B cell (primary cell): ENCODE measurements at regions not wholly inside any gene's neighbourhood (a gene's known extent, or its start where the extent isn't known, plus 50 kb on each side); places are given as distances from the start of the nearest gene placed in this dataset.

Source experiments
- ATAC-seq: fragments of 200-7000 bp; cut with Tn5 transposase; one replicate; pipeline ENCODE4 v1.10.0; 2021; ENCODE audit warnings: low read depth, mild to moderate bottlenecking, moderate number of reproducible peaks, moderate library complexity
- CTCF ChIA-PET: fragments of 350-600 bp; sonication (Branson Sonifier 250); formaldehyde crosslinking; loops from one replicate; lab custom pipeline; 2021; ENCODE audit warnings: antibody characterized with exemption, inconsistent platforms; lab: Charles Lee
- POLR2A ChIA-PET: fragments of 350-600 bp; sonication (Branson Sonifier 250); formaldehyde crosslinking; loops from one replicate; lab custom pipeline; 2021; ENCODE audit warnings: antibody characterized with exemption; lab: Charles Lee
- DNase-seq: peaks from one replicate; pipeline ENCODE4 v3.0.0; 2013
- H2AFZ ChIP-seq: 2 replicates; pipeline ENCODE4 v1.6.1; 2012; ENCODE audit warnings: mild to moderate bottlenecking, low read depth, low read length; ENCODE audit not compliant: insufficient read depth, poor library complexity, severe bottlenecking
- H3K27ac ChIP-seq, 2 donors: 1 replicate in 1 of 2; 2 replicates in 1 of 2; pipeline ENCODE4 v1.5.1; 2012 to 2013; ENCODE audit warnings: low read length in 2 of 2, mild to moderate bottlenecking in 2 of 2, moderate library complexity in 1 of 2
- H3K27me3 ChIP-seq, 4 experiments: fragments of 200-600 bp in 1 of 4; sonication (generic) in 1 of 4; replicated peaks in 1 of 4; 1 replicate in 2 of 4; 2 replicates in 2 of 4; pipeline versions ENCODE4 v1.6.1 to v1.7.0; 2013 to 2016; ENCODE audit warnings: low read length in 3 of 4, mild to moderate bottlenecking in 2 of 4, mixed read lengths in 1 of 4, moderate library complexity in 1 of 4; ENCODE audit not compliant: insufficient read depth in 4 of 4, control insufficient read depth in 3 of 4; ENCODE audit errors: control extremely low read depth in 1 of 4
- H3K36me3 ChIP-seq, 2 experiments: replicated peaks in 1 of 2; 1 replicate in 1 of 2; 2 replicates in 1 of 2; pipeline versions ENCODE4 v1.6.1 to v1.7.1; 2013; ENCODE audit warnings: low read length in 1 of 2; ENCODE audit not compliant: insufficient read depth in 2 of 2, control insufficient read depth in 1 of 2; ENCODE audit errors: control extremely low read depth in 1 of 2, extremely low read depth in 1 of 2
- H3K4me1 ChIP-seq, 2 donors: fragments of 200-600 bp in 1 of 2; sonication (generic) in 1 of 2; 1 replicate in 1 of 2; 2 replicates in 1 of 2; pipeline versions ENCODE4 v1.5.1 to v1.6.1; 2013 to 2017; ENCODE audit warnings: low read length in 2 of 2; ENCODE audit not compliant: control insufficient read depth in 2 of 2, insufficient read depth in 2 of 2
- H3K4me2 ChIP-seq: replicated peaks from 2 replicates; pipeline ENCODE3; 2012; ENCODE audit warnings: mild to moderate bottlenecking, low read depth, low read length; ENCODE audit not compliant: poor library complexity, severe bottlenecking
- H3K4me3 ChIP-seq, 5 experiments: fragments of 200-600 bp in 1 of 5; sonication (generic) in 1 of 5; 1 replicate in 3 of 5; 2 replicates in 2 of 5; pipeline versions ENCODE4 v1.5.1 to v1.7.0; 2011 to 2016; ENCODE audit warnings: low read length in 4 of 5, mild to moderate bottlenecking in 4 of 5, low read depth in 2 of 5, control low read depth in 1 of 5, moderate library complexity in 1 of 5; ENCODE audit not compliant: insufficient read depth in 1 of 5; ENCODE audit errors: control extremely low read depth in 1 of 5, extremely low read depth in 1 of 5
- H3K79me2 ChIP-seq: fragments of 200-600 bp; sonication (generic); one replicate; pipeline ENCODE4 v1.6.0; 2016; ENCODE audit warnings: low read length; ENCODE audit not compliant: control insufficient read depth, insufficient read depth
- H3K9ac ChIP-seq: fragments of 200-600 bp; sonication (generic); 2 replicates; pipeline ENCODE4 v1.6.1; 2017; ENCODE audit warnings: mild to moderate bottlenecking, low read length, moderate library complexity
- H3K9me3 ChIP-seq, 3 donors: one replicate each; pipeline versions ENCODE4 v1.6.1 to v1.7.1; 2013; ENCODE audit warnings: low read length in 2 of 3; ENCODE audit not compliant: control insufficient read depth in 2 of 3, insufficient read depth in 1 of 3; ENCODE audit errors: control extremely low read depth in 1 of 3
- H4K20me1 ChIP-seq: 2 replicates; pipeline ENCODE4 v1.6.0; 2012; ENCODE audit warnings: mild to moderate bottlenecking, low read length; ENCODE audit not compliant: insufficient read depth, control insufficient read depth, poor library complexity, severe bottlenecking
- H3K27ac Mint-ChIP-seq: one replicate; pipeline ENCODE4 v1.8.0; 2021; ENCODE audit warnings: mixed read lengths
- H3K27me3 Mint-ChIP-seq: one replicate; pipeline ENCODE4 v1.8.0; 2021; ENCODE audit warnings: mixed read lengths
- H3K4me1 Mint-ChIP-seq: one replicate; pipeline ENCODE4 v1.8.0; 2021; ENCODE audit warnings: mixed read lengths
- H3K4me3 Mint-ChIP-seq: one replicate; pipeline ENCODE4 v1.8.0; 2021; ENCODE audit warnings: mixed read lengths
- H3K9me3 Mint-ChIP-seq: one replicate; pipeline ENCODE4 v1.8.0; 2022; ENCODE audit warnings: mixed read lengths; ENCODE audit not compliant: insufficient read depth
- EZH2 ChIP-seq: IDR thresholded peaks from 2 replicates; pipeline ENCODE4 v1.6.1; 2012; ENCODE audit warnings: borderline replicate concordance, low read depth, mild to moderate bottlenecking, moderate library complexity, low read length; ENCODE audit not compliant: insufficient read depth, poor library complexity, severe bottlenecking
- WGBS: methylation state at CpG from one replicate; pipeline ENCODE4 v1.1.5; 2013; ENCODE audit warnings: missing lambda C conversion rate; ENCODE audit not compliant: insufficient coverage; 5-methylcytosine and 5-hydroxymethylcytosine counted together
- intact Hi-C: fragments of 100-400 bp; cut with micrococcal nuclease; formaldehyde crosslinking; loops from one replicate; pipeline ENCODE4 v1.10.0; 2022
- TF ChIP-seq, protein P1 (sequence below): fragments of 200-600 bp; IDR thresholded peaks from one replicate; pipeline ENCODE4 v1.8.0; 2022; ENCODE audit warnings: antibody characterized with exemption, mild to moderate bottlenecking

DNA sequence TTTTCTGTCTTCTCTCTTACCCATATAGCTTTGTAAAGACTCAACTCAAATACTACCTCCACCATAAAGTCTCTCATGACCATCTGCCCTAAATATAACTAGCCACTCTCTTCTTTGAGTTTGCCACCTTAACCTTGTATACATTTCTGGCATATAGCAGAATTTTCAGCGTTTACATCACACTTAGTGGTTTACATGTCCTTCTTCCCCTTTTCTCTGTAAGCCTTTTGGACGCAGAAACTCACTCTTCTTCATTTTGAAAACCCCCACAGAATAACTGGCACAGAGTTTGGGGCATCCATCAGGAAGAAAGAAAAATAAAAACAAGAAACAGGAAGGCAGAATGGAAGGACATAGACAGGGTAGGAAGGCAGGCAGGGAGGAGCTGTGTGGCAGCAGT is 131.8 kb upstream of the DUSP10 start:
- ChIA-PET CTCF (interaction anchor here (1.2 kb wide), 1 partner anchor 132 kb away, joined by 3 read pairs; the partner anchor contains the start of gene DUSP10), POLR2A (interaction anchor here (0.7 kb wide), 1 partner anchor 18 kb away, joined by 6 read pairs; no protein-coding TSS in a partner anchor)
- DNase-seq: no peak
- no peak overlapping the region for H2AFZ ChIP-seq
- H3K36me3 ChIP-seq: no peaks in the 10 kb centered on the region
- no peaks in the 10 kb centered on the region for H3K27me3 Mint-ChIP-seq
- no peak for ATAC-seq
- H3K4me3 ChIP-seq: no peak overlapping the region
- no peak overlapping the region for H3K4me2 ChIP-seq
- no peak overlapping the region for H3K27ac Mint-ChIP-seq
- H3K4me1 Mint-ChIP-seq: peaks cover 10% of the 10 kb centered on the region
- no peaks in the 10 kb centered on the region for H3K9me3 Mint-ChIP-seq
- no peak overlapping the region for H3K9ac ChIP-seq
- H3K4me1 ChIP-seq: peaks cover 0 to 4% of the 10 kb centered on the region in 2 donors
- 0% methylated on average over 1 of the region's 2 CpGs for WGBS
- TF ChIP-seq, protein P1, sequence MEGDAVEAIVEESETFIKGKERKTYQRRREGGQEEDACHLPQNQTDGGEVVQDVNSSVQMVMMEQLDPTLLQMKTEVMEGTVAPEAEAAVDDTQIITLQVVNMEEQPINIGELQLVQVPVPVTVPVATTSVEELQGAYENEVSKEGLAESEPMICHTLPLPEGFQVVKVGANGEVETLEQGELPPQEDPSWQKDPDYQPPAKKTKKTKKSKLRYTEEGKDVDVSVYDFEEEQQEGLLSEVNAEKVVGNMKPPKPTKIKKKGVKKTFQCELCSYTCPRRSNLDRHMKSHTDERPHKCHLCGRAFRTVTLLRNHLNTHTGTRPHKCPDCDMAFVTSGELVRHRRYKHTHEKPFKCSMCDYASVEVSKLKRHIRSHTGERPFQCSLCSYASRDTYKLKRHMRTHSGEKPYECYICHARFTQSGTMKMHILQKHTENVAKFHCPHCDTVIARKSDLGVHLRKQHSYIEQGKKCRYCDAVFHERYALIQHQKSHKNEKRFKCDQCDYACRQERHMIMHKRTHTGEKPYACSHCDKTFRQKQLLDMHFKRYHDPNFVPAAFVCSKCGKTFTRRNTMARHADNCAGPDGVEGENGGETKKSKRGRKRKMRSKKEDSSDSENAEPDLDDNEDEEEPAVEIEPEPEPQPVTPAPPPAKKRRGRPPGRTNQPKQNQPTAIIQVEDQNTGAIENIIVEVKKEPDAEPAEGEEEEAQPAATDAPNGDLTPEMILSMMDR: no peak
- TF ChIP-seq EZH2: no peak
- no peak overlapping the region for H3K4me3 Mint-ChIP-seq
- H3K27ac ChIP-seq: no peak overlapping the region
- H4K20me1 ChIP-seq: no peaks in the 10 kb centered on the region
- no peaks in the 10 kb centered on the region for H3K9me3 ChIP-seq
- intact Hi-C loops: no loop called here
- no peaks in the 10 kb centered on the region for H3K27me3 ChIP-seq
- H3K79me2 ChIP-seq: no peaks in the 10 kb centered on the region

DNA sequence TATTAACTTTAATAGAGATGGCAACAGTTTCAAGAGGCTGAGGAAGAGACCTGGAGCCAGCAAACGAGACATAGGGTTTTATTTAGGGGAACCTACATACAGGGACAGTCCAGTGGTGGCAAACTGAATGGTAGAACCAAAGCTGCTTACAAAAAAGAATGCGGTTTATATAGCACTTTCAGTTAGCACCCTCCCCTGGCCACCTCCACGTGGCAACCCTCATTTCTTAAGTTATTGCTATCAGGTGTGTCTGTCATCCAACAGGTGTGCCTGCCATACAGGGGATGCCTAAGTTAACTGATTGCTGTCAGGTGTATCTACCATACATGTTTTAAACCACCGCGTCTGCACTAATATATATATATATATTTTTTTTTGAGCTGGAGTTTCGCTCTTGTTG is 129.2 kb upstream of the DUSP10 start:
- Mint-ChIP-seq H3K4me3 (no peak overlapping the region), H3K27ac (no peak overlapping the region), H3K4me1 (peaks cover 6% of the 10 kb centered on the region), H3K27me3 (no peaks in the 10 kb centered on the region), H3K9me3 (no peaks in the 10 kb centered on the region)
- intact Hi-C loops: no loop called here
- ChIA-PET CTCF (no interaction called here), POLR2A (no interaction called here)
- WGBS: 81% methylated on average over 2 of the region's 6 CpGs
- no peak overlapping the region for H2AFZ ChIP-seq
- H3K4me2 ChIP-seq: no peak overlapping the region
- H3K27me3 ChIP-seq: no peaks in the 10 kb centered on the region
- DNase-seq (no peak), ATAC-seq (no peak)
- H3K36me3 ChIP-seq: no peaks in the 10 kb centered on the region
- H3K79me2 ChIP-seq: no peaks in the 10 kb centered on the region
- H4K20me1 ChIP-seq: no peaks in the 10 kb centered on the region
- no peak overlapping the region for H3K27ac ChIP-seq
- H3K9ac ChIP-seq: no peak overlapping the region
- peaks cover 0 to 4% of the 10 kb centered on the region in 2 donors for H3K4me1 ChIP-seq
- TF ChIP-seq, protein P1: no peak
- no peak for TF ChIP-seq EZH2
- H3K4me3 ChIP-seq: no peak overlapping the region
- no peaks in the 10 kb centered on the region for H3K9me3 ChIP-seq
